Activated CD4-positive, alpha-beta T cell treated with anti-CD3 and anti-CD28 coated beads, Interleukin-2, amount 50 U/mL, for 4 hours (primary cell): ENCODE measurements at regions not wholly inside any gene's neighbourhood (a gene's known extent, or its start where the extent isn't known, plus 50 kb on each side); places are given as distances from the start of the nearest gene placed in this dataset.

Experiments used
- DNase-seq, 2 experiments: peaks; one replicate each; pipeline ENCODE4 v3.0.0-alpha.2; 2020

DNA sequence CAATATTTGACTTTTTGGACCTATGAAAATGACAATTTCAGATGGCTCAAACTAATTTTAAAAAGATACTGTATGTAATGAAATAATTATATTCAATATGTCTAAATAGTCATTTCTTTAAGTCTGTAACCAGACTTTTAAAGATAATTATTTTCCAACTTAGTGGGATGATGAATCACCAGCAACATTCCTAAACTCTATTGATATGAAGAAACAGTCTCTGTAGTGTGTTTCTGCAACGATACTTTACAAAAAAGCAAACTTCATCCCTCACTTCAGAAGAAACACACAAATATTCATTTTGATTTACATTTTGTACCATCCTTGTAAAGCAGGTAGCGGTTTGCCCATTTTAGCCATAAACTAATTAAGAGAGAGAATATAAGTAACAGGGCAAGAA lies 417.4 kb downstream of the EFNB2 start:
- DNase-seq = no peak

- no peak for DNase-seq
Measured at GRCh38 chr13:106117640-106118039, 417.8 kb downstream of the EFNB2 start.

DNA sequence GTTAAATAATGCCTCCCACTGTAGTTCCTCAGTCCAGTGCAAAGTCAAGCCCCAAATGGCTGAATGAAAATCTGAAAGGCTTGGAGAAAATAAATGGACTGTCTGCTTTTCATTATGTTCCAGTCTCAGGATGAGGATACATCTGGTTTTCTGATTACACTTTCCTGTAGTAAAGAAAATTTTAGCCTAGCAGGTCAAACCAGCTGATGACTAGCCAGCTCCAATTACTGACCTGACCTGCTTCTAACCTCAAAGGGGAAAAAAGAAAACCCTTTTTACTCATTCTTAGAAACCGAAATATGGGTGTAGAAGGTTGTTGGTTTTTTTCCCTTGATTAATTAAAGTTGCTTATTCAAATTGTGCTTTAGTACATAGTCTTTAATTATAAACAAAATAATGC lies 418.4 kb downstream of the EFNB2 start:
- DNase-seq = no peak

- DNase-seq = no peak
Measured at GRCh38 chr13:106115081-106115480, 420.4 kb downstream of the EFNB2 start.

GRCh38 chr13:106113796-106114195 lies 421.7 kb downstream of the EFNB2 start:
- DNase-seq = no peak

- DNase-seq = no peak
Measured at GRCh38 chr13:106112191-106112590, 423.3 kb downstream of the EFNB2 start.

GRCh38 chr13:106110241-106110855 lies 425.1 kb downstream of the EFNB2 start:
- DNase-seq = no peak

DNA sequence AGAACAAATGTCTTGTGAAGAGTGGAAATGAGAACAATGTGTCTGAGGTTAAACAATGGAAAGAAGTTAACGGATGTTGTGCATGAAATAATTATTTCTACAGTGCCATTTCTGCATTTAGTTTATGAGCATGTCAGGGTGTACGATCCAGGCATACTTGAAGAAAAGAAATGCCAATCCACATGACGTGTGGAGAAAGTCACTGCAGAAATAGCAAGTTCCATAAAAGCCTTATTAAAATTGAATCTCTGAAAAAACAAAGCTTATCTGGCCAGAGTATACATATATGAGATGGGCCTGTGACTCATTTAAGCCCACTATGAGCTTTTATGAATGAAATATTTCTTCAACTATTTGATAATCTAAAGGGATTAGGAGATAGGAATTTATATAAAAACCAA lies 426.1 kb downstream of the EFNB2 start:
- DNase-seq = no peak

GRCh38 chr13:106108346-106108745 lies 427.1 kb downstream of the EFNB2 start:
- DNase-seq = no peak

GRCh38 chr13:106107061-106107460 lies 428.4 kb downstream of the EFNB2 start:
- no peak for DNase-seq

GRCh38 chr13:106105153-106105552 lies 430.3 kb downstream of the EFNB2 start:
- DNase-seq = no peak

DNA sequence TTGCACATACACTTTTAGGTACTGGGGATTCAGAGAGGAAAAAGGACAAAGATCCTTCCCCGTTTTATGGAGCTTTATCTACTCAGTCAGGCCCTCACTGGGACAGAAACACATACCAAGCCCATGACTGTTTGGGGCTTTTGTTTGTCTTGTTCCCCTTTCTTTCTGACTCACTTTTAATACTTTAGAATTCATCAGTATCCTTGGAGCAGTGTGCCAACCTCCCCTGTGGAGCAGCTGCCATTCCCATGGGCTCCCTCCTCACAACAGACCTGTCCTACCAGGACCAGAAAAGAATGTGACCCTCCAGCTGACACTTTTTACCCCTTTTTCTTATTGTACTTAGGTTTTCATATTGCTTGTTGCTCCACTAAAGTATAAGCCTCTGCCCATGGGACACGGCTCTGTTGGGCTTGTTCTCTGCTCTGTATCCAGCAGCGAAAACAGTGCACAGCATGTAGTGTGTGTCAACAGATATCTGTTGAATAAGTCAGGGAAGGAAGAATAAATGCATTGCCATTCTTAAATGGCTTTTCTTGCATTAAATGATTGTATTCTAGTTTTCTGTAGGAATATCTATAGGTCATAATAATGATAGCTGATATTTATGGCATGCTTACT lies 431.1 kb downstream of the EFNB2 start:
- DNase-seq = no peak

DNA sequence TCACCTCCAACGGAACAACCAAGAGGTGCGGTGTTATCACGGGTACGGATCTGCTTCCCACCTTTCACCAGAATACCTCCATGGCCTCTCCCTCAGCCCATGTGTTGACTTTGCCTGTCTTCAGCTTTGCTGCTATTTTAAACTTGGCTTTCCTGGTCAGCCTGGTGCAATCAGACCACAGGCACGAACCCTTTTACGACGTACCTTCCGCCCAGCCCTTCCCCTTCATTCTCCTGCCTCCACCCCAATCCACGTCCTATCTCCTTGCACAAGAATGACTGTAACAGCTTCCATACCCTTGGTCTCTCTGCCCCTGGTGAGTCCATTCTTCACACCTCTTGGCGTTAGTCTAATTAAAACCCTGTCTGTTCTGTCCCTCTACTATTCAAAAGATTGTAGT lies 431.7 kb downstream of the EFNB2 start:
- no peak for DNase-seq

- no peak for DNase-seq
Measured at GRCh38 chr13:106102786-106103185, 432.7 kb downstream of the EFNB2 start.

- no peak for DNase-seq
Measured at GRCh38 chr13:106101201-106101600, 434.3 kb downstream of the EFNB2 start.

- DNase-seq = no peak
Measured at GRCh38 chr13:106100171-106100919, 435.1 kb downstream of the EFNB2 start.

DNA sequence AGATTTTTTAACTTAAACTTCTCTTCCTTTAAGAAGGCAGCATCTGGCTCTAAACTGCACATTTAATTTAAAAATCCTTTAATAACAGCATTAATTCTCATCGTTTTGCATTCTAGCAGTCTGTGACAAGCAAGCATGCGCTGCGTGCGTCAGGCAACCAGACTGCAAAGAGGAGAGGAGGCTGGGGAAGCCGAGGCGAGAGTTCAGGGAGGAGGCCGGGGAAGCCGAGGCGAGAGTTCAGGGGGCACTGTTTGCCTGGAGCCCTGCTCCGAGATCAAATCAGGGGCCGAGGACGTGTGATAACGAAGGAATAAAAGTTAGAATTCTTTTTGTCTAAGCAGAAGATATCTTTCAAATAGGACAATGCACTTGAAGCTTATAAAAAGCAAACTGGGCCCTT lies 435.7 kb downstream of the EFNB2 start:
- no peak for DNase-seq

DNA sequence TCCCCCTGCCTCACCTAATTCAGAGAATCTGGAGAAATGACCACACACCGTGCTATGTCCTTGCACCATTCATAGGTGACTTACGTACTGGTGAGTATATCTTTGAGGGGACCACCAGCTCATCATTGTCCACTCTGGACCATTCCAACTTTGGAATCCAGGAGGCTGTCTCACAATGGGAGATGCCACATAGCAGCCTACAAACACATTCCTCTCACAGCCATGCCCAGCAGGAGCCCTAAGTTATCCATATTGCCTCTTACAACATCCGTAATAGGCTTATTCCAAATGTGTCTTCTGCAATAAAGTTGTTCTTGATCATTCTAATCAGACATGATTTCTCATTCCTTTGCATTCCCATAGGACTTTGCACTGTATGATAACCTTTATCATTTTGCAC lies 436.7 kb downstream of the EFNB2 start:
- DNase-seq = no peak

GRCh38 chr13:106096661-106097092 lies 438.8 kb downstream of the EFNB2 start:
- DNase-seq = no peak

DNA sequence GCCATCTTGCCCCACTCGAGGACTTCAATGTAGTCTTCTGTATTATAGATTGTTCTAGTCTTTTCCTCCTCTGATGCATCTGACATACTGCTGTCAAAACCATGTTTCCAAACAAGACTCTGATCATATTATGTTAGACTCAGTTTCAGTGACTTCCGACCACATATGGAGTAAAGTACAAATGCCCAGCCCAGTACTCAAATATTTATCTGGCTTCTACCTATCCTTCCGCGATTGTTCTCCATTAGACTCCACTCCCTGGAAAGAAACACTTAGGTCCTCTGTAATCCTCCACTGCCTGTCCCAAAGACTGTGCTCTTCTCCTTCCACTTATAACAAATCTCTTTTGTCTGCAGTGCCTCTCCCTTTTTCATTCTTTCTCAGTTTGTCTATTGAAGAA lies 439.5 kb downstream of the EFNB2 start:
- DNase-seq = no peak

DNA sequence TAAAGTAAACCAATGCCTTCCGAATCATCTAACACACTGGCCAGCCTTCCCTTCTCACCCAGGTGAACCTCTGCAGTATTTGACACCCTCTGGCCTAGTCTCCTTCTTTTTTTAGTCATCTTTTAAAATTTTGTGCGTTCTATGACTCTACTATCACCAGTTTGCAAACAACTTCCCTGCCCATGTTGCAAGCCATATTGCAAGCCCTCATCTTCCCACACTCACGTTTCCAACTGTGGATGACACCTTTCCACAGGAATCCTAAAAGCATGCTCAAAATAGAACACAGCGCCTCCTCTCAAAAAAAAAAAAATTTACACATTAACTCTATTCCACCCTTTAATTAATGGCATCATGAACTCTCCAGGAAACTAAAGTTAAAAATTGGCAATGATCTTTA lies 440.1 kb downstream of the EFNB2 start:
- no peak for DNase-seq

- DNase-seq = no peak
Measured at GRCh38 chr13:106090001-106090400, 445.5 kb downstream of the EFNB2 start.

- DNase-seq = no peak
Measured at GRCh38 chr13:106089261-106089980, 446.0 kb downstream of the EFNB2 start.

DNA sequence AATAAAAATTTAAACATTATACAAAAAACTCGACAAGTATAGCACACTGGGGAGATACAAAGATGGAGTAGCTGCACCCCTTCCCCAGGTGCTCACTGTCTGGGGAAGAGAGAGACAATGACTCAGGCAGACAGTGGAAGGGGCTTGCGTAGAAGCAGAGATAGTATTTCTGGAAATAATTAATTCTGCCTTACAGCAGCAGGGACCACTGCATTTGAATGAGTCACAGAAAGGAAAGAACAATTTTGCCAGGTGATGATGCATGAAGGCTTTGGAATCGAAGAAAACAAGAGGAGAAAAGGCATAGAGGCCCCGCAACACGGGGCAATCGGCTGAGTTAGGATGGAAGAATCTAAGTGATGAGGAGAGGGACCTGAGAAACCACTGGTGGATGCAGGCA lies 447.4 kb downstream of the EFNB2 start:
- DNase-seq = no peak
